ENCODE measurements at regions not wholly inside any gene's neighbourhood (a gene's known extent, or its start where the extent isn't known, plus 50 kb on each side); places are given as distances from the start of the nearest gene placed in this dataset.
"Not testable (repeated sequence)": the region's sequence is repeated elsewhere in the genome, so short reads cannot be mapped to it uniquely, and the experiment has no call there.

- Histone ChIP-seq H3K27ac (no peak overlapping the region), H3K4me1 (no peaks in the 10 kb centered on the region), H3K9me3 (no peaks in the 10 kb centered on the region), H3K27me3 (no peaks in the 10 kb centered on the region), H3K4me3 (no peak overlapping the region), H3K36me3 (no peaks in the 10 kb centered on the region)
- no peak for DNase-seq
- TF ChIP-seq CTCF (IDR thresholded peaks at IDR 0.05), result no peak
- intact Hi-C loops (cut with DNase I; ENCODE audit: low total_unique reads), result no loop called here
Measured at GRCh38 chr4:24186466-24186865, 296.6 kb upstream of the PPARGC1A start.

- intact Hi-C loops (cut with DNase I; ENCODE audit: low total_unique reads), result no loop called here
Measured at GRCh38 chr4:24181005-24181404, 291.2 kb upstream of the PPARGC1A start.

GRCh38 chr4:24180586-24180985 is 290.7 kb upstream of the PPARGC1A start:
- H3K27ac ChIP-seq, result no peak overlapping the region

More at GRCh38 chr4:24181005-24181404, 291.2 kb upstream of the PPARGC1A start:
- DNase-seq, result no peak
- Histone ChIP-seq H3K36me3 (no peaks in the 10 kb centered on the region), H3K4me3 (no peak overlapping the region), H3K9me3 (no peaks in the 10 kb centered on the region), H3K27me3 (no peaks in the 10 kb centered on the region), H3K27ac (no peak overlapping the region), H3K4me1 (no peaks in the 10 kb centered on the region)
- TF ChIP-seq CTCF (IDR thresholded peaks at IDR 0.05), result no peak

GRCh38 chr4:24179201-24179840 is 289.5 kb upstream of the PPARGC1A start:
- Histone ChIP-seq H3K4me1 (no peaks in the 10 kb centered on the region), H3K4me3 (no peak overlapping the region), H3K27me3 (no peaks in the 10 kb centered on the region), H3K36me3 (no peaks in the 10 kb centered on the region), H3K27ac (no peak overlapping the region), H3K9me3 (no peaks in the 10 kb centered on the region)
- no peak for DNase-seq
- intact Hi-C loops (cut with DNase I; ENCODE audit: low total_unique reads), result no loop called here
- no peak for TF ChIP-seq CTCF (IDR thresholded peaks at IDR 0.05)

More at GRCh38 chr4:24180586-24180985, 290.7 kb upstream of the PPARGC1A start:
- H3K36me3 ChIP-seq, result no peaks in the 10 kb centered on the region
- no peak for DNase-seq
- intact Hi-C loops (cut with DNase I; ENCODE audit: low total_unique reads), result no loop called here
- no peak overlapping the region for H3K4me3 ChIP-seq
- no peaks in the 10 kb centered on the region for H3K27me3 ChIP-seq
- TF ChIP-seq CTCF (IDR thresholded peaks at IDR 0.05), result no peak
- H3K9me3 ChIP-seq, result no peaks in the 10 kb centered on the region
- H3K4me1 ChIP-seq, result no peaks in the 10 kb centered on the region

GRCh38 chr4:24177443-24177842 is 287.6 kb upstream of the PPARGC1A start:
- intact Hi-C loops (cut with DNase I; ENCODE audit: low total_unique reads); H3K9me3 ChIP-seq; H3K4me3 ChIP-seq; H3K27me3 ChIP-seq; H3K36me3 ChIP-seq; DNase-seq; H3K4me1 ChIP-seq; H3K27ac ChIP-seq: not testable (repeated sequence)

- H3K9me3 ChIP-seq, result no peaks in the 10 kb centered on the region
- intact Hi-C loops (cut with DNase I; ENCODE audit: low total_unique reads), result no loop called here
- no peak for TF ChIP-seq CTCF (IDR thresholded peaks at IDR 0.05)
- H3K27me3 ChIP-seq, result no peaks in the 10 kb centered on the region
- no peaks in the 10 kb centered on the region for H3K4me1 ChIP-seq
- H3K4me3 ChIP-seq, result no peak overlapping the region
- H3K27ac ChIP-seq, result no peak overlapping the region
- no peak for DNase-seq
- no peaks in the 10 kb centered on the region for H3K36me3 ChIP-seq
Measured at GRCh38 chr4:24175707-24176106, 285.9 kb upstream of the PPARGC1A start.

All from tibial artery (tissue), 4 donors.